Psoas muscle (tissue), 7 donors: ENCODE measurements at regions not wholly inside any gene's neighbourhood (a gene's known extent, or its start where the extent isn't known, plus 50 kb on each side); places are given as distances from the start of the nearest gene placed in this dataset.

ENCODE experiments used
- ATAC-seq, 4 donors: fragments of 200-7000 bp; cut with Tn5 transposase; one replicate each; pipeline ENCODE4 v1.9.1; 2020; ENCODE audit warnings: moderate library complexity in 3 of 4, mild to moderate bottlenecking in 2 of 4
- DNase-seq, 2 donors: peaks; one replicate each; pipeline ENCODE4 v3.0.0-alpha.2; 2020
- H3K27ac ChIP-seq: fragments of 200-600 bp; one replicate; pipeline ENCODE4 v1.8.0; 2022
- H3K27me3 ChIP-seq, 3 donors: fragments of 200-600 bp in 1 of 3; one replicate each; pipeline versions ENCODE4 v1.6.1 to v1.8.0; 2013 to 2022; ENCODE audit warnings: low read length in 2 of 3, mild to moderate bottlenecking in 2 of 3, moderate library complexity in 1 of 3; ENCODE audit not compliant: insufficient read depth in 3 of 3
- H3K36me3 ChIP-seq, 2 donors: fragments of 200-600 bp in 1 of 2; one replicate each; pipeline versions ENCODE4 v1.6.1 to v1.8.0; 2013 to 2022; ENCODE audit warnings: low read depth in 1 of 2, mild to moderate bottlenecking in 1 of 2, moderate library complexity in 1 of 2; ENCODE audit not compliant: insufficient read depth in 1 of 2
- H3K4me1 ChIP-seq: fragments of 200-600 bp; one replicate; pipeline ENCODE4 v1.8.0; 2022
- H3K4me3 ChIP-seq: fragments of 200-600 bp; one replicate; pipeline ENCODE4 v1.8.0; 2022; ENCODE audit warnings: mild to moderate bottlenecking
- H3K9me3 ChIP-seq: fragments of 200-600 bp; one replicate; pipeline ENCODE4 v1.8.0; 2022
- CTCF ChIP-seq: fragments of 200-600 bp; IDR thresholded peaks from one replicate; pipeline ENCODE4 v1.8.0; 2022; ENCODE audit warnings: antibody characterized with exemption
- WGBS, 3 donors: extraction: QIAGEN DNeasy Blood & Tissue Kit; methylation state at CpG; one replicate each; pipeline versions ENCODE4 v1.1.6 to v1.1.7; 2013; 5-methylcytosine and 5-hydroxymethylcytosine counted together
- intact Hi-C, 2 donors: fragments of 100-400 bp; cut with DNase I; formaldehyde crosslinking; loops; one replicate each; pipeline versions ENCODE4 v1.11.0 to v1.14.2; 2022
- donor health status: healthy with polysubstance abuse.
- donor health status: DM: no; HTN: no; CAD: no; lungs with moderate emphysema.
- donor health status: Bipolar disorder and iron deficiency.
- donor health status: healthy.
- donor health status: DM: yes; HTN: yes; CAD: no.
- donor health status: DM: no; HTN: no; CAD: no.
- donor health status: DM: yes; HTN: yes; CAD: no.

GRCh38 chr4:81651243-81651899, 179.7 kb upstream of the RASGEF1B start:
- WGBS, 3 donors, result 69 to 80% (median 79%) methylated on average over 1 of the region's 1 CpG
- no peak for ATAC-seq

GRCh38 chr4:81650606-81651242, 179.0 kb upstream of the RASGEF1B start:
- Histone ChIP-seq H3K4me3 (no peak overlapping the region), H3K27me3 (no peaks in the 10 kb centered on the region), H3K36me3 (no peaks in the 10 kb centered on the region), H3K9me3 (no peaks in the 10 kb centered on the region), H3K27ac (no peak overlapping the region), H3K4me1 (no peaks in the 10 kb centered on the region)
- intact Hi-C loops, result no loop called here
- DNase-seq (no peak), ATAC-seq (no peak)
- TF ChIP-seq CTCF, result no peak
- 50 to 56% (median 51%) methylated on average over 3 of the region's 3 CpGs for WGBS, 3 donors

More at GRCh38 chr4:81651243-81651899, 179.7 kb upstream of the RASGEF1B start:
- no peak for TF ChIP-seq CTCF
- no peaks in the 10 kb centered on the region for H3K27me3 ChIP-seq
- intact Hi-C loops, result no loop called here
- H3K27ac ChIP-seq, result no peak overlapping the region
- H3K4me3 ChIP-seq, result no peak overlapping the region
- H3K36me3 ChIP-seq, result no peaks in the 10 kb centered on the region
- H3K9me3 ChIP-seq, result no peaks in the 10 kb centered on the region
- no peaks in the 10 kb centered on the region for H3K4me1 ChIP-seq
- no peak for DNase-seq

- intact Hi-C loops, result no loop called here
- DNase-seq (no peak), ATAC-seq (no peak)
- WGBS, 3 donors, result 52 to 60% (median 58%) methylated on average over 4 of the region's 4 CpGs
- Histone ChIP-seq H3K9me3 (no peaks in the 10 kb centered on the region), H3K27ac (no peak overlapping the region), H3K4me3 (no peak overlapping the region), H3K36me3 (no peaks in the 10 kb centered on the region), H3K27me3 (no peaks in the 10 kb centered on the region), H3K4me1 (no peaks in the 10 kb centered on the region)
- TF ChIP-seq CTCF, result no peak
These were observed 177.0 kb upstream of the RASGEF1B start for GRCh38 chr4:81648576-81649275.

GRCh38 chr4:81647388-81647787, 175.7 kb upstream of the RASGEF1B start:
- intact Hi-C loops, result no loop called here
- Histone ChIP-seq H3K27ac (no peak overlapping the region), H3K4me1 (no peaks in the 10 kb centered on the region), H3K36me3 (no peaks in the 10 kb centered on the region), H3K27me3 (no peaks in the 10 kb centered on the region), H3K4me3 (no peak overlapping the region), H3K9me3 (no peaks in the 10 kb centered on the region)
- ATAC-seq, result no peak
- no peak for TF ChIP-seq CTCF
- WGBS, 3 donors, result 74 to 87% (median 80%) methylated on average over 2 of the region's 2 CpGs
- DNase-seq, result no peak
